ENCODE measurements at regions not wholly inside any gene's neighbourhood (a gene's known extent, or its start where the extent isn't known, plus 50 kb on each side); places are given as distances from the start of the nearest gene placed in this dataset.

DNA sequence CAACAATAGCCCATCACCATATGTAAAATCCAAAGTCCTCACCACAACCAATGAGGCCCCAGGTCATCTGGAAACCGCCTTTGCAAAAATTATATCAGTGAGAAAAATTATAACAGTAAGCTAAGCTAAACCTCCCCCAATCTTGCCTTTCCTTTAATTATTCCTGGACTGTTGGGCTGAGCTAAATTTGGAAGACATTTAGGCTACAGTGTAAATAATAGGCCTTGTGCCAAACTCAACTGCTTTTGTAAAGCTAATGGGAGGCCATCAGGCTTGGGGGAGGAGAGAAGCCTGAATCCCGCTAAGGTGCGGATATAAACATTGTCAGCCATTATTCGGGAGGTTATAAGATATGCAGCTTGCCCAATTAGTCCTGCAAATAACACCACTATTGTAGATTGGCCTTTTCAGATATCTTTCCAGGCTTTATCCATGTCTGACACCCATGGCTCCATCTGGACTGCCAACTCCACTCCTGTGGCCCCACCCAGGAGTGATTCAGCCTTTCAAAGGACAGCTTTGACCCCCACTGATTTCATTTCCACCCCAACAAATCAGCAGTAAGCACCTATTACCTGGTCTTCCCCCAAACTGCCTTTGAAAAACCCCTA lies 53.0 kb upstream of the CA12 start:
- DNase-seq (ENCODE audit: low spot score), result no peak
- no TSS peak for BruUV-seq (replicated peaks)
- intact Hi-C loops (cut with micrococcal nuclease; ENCODE audit: unreplicated experiment), result loop anchor here (5.0 kb wide), 1 partner anchor 72 kb away; no protein-coding TSS in a partner anchor
- TF ChIP-seq EZH2phosphoT487 (IDR thresholded peaks at IDR 0.05; ENCODE audit: borderline replicate concordance, low read depth, low read length), result no peak
- TF ChIP-seq, protein P1, sequence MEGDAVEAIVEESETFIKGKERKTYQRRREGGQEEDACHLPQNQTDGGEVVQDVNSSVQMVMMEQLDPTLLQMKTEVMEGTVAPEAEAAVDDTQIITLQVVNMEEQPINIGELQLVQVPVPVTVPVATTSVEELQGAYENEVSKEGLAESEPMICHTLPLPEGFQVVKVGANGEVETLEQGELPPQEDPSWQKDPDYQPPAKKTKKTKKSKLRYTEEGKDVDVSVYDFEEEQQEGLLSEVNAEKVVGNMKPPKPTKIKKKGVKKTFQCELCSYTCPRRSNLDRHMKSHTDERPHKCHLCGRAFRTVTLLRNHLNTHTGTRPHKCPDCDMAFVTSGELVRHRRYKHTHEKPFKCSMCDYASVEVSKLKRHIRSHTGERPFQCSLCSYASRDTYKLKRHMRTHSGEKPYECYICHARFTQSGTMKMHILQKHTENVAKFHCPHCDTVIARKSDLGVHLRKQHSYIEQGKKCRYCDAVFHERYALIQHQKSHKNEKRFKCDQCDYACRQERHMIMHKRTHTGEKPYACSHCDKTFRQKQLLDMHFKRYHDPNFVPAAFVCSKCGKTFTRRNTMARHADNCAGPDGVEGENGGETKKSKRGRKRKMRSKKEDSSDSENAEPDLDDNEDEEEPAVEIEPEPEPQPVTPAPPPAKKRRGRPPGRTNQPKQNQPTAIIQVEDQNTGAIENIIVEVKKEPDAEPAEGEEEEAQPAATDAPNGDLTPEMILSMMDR (conservative IDR thresholded peaks at IDR 0.05; ENCODE audit: low read length), result no peak
- H3K4me3 ChIP-seq (ENCODE audit: low read depth, low read length, poor library complexity, severe bottlenecking), result no peak overlapping the region
- no peak overlapping the region for H2AFZ ChIP-seq (ENCODE audit: low read length)
- no peak overlapping the region for H3K27ac ChIP-seq (ENCODE audit: low read depth, low read length, poor library complexity, severe bottlenecking)
- H3K79me2 ChIP-seq (ENCODE audit: insufficient read depth, low read depth, low read length), result no peaks in the 10 kb centered on the region
- ChIA-PET POLR2A (interaction anchor here (0.9 kb wide), 1 partner anchor 10 kb away, joined by 3 read pairs; no protein-coding TSS in a partner anchor), CTCF (ENCODE audit: unreplicated experiment) (no interaction called here)
- H3K4me2 ChIP-seq (ENCODE audit: low read length), result no peak overlapping the region
- H3K9me2 ChIP-seq (ENCODE audit: insufficient read depth, low read length), result no peaks in the 10 kb centered on the region
- no peaks in the 10 kb centered on the region for H3K36me3 ChIP-seq (ENCODE audit: insufficient read depth, low read length)
- H4K20me1 ChIP-seq (ENCODE audit: insufficient read depth, low read length), result no peaks in the 10 kb centered on the region
- H3K4me1 ChIP-seq (ENCODE audit: insufficient read depth, low read length, poor library complexity, severe bottlenecking), result no peaks in the 10 kb centered on the region
- no peaks in the 10 kb centered on the region for H3K9me3 ChIP-seq (ENCODE audit: low read length)

DNA sequence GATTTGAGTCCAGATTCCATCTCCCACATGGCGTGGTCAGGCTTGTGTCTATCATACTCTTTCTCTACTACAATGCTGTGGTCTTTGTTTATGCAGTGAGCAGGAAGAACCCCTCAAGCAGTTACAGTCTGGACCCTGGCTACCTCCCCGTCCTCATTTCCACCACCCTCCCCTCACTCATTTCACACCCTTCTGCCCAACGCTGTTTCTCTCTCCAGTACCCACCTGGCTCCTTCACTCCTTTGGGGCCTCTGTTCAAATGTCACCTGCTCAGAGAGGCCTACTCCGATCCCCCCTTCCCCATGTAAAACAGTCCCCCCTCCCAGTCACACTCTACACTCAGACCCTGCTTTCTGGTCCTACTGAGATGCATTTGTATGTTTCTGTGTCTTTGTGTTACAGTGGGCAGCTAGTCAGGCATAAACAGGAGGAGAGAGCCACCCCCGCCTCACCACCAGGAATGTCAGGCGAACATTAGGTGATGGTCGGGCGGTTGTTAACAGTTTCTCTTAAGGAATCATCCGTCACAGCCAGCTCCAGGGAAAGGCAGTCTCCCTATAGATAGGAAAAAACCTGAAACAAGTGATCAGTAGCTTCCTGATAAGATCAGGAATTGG lies 53.7 kb upstream of the CA12 start:
- BruUV-seq (replicated peaks), result no TSS peak
- Histone ChIP-seq H3K36me3 (ENCODE audit: insufficient read depth, low read length) (no peaks in the 10 kb centered on the region), H3K79me2 (ENCODE audit: insufficient read depth, low read depth, low read length) (no peaks in the 10 kb centered on the region), H3K9me2 (ENCODE audit: insufficient read depth, low read length) (no peaks in the 10 kb centered on the region), H3K9me3 (ENCODE audit: low read length) (no peaks in the 10 kb centered on the region), H2AFZ (ENCODE audit: low read length) (no peak overlapping the region), H3K4me3 (ENCODE audit: low read depth, low read length, poor library complexity, severe bottlenecking) (no peak overlapping the region), H3K4me2 (ENCODE audit: low read length) (no peak overlapping the region), H3K4me1 (ENCODE audit: insufficient read depth, low read length, poor library complexity, severe bottlenecking) (no peaks in the 10 kb centered on the region), H3K27ac (ENCODE audit: low read depth, low read length, poor library complexity, severe bottlenecking) (no peak overlapping the region), H4K20me1 (ENCODE audit: insufficient read depth, low read length) (no peaks in the 10 kb centered on the region)
- POLR2A ChIA-PET, result no interaction called here
- CTCF ChIA-PET (ENCODE audit: unreplicated experiment), result no interaction called here
- intact Hi-C loops (cut with micrococcal nuclease; ENCODE audit: unreplicated experiment), result loop anchor here (5.0 kb wide), 1 partner anchor 73 kb away; no protein-coding TSS in a partner anchor
- TF ChIP-seq EZH2phosphoT487 (IDR thresholded peaks at IDR 0.05; ENCODE audit: borderline replicate concordance, low read depth, low read length), result no peak
- DNase-seq (ENCODE audit: low spot score), result no peak

GRCh38 chr15:63436341-63436740 lies 54.7 kb upstream of the CA12 start:
- H4K20me1 ChIP-seq (ENCODE audit: insufficient read depth, low read length), result no peaks in the 10 kb centered on the region
- TF ChIP-seq EZH2phosphoT487 (IDR thresholded peaks at IDR 0.05; ENCODE audit: borderline replicate concordance, low read depth, low read length), result no peak
- TF ChIP-seq, protein P1 (conservative IDR thresholded peaks at IDR 0.05; ENCODE audit: low read length), result no peak
- no peak overlapping the region for H3K4me3 ChIP-seq (ENCODE audit: low read depth, low read length, poor library complexity, severe bottlenecking)
- H3K27ac ChIP-seq (ENCODE audit: low read depth, low read length, poor library complexity, severe bottlenecking), result no peak overlapping the region
- H3K4me1 ChIP-seq (ENCODE audit: insufficient read depth, low read length, poor library complexity, severe bottlenecking), result no peaks in the 10 kb centered on the region
- POLR2A ChIA-PET, result no interaction called here
- no peaks in the 10 kb centered on the region for H3K79me2 ChIP-seq (ENCODE audit: insufficient read depth, low read depth, low read length)
- H3K9me3 ChIP-seq (ENCODE audit: low read length), result no peaks in the 10 kb centered on the region
- CTCF ChIA-PET (ENCODE audit: unreplicated experiment), result no interaction called here
- intact Hi-C loops (cut with micrococcal nuclease; ENCODE audit: unreplicated experiment), result loop anchor here (5.0 kb wide), 1 partner anchor 74 kb away; no protein-coding TSS in a partner anchor
- H3K4me2 ChIP-seq (ENCODE audit: low read length), result no peak overlapping the region
- H3K36me3 ChIP-seq (ENCODE audit: insufficient read depth, low read length), result no peaks in the 10 kb centered on the region
- H2AFZ ChIP-seq (ENCODE audit: low read length), result no peak overlapping the region
- H3K9me2 ChIP-seq (ENCODE audit: insufficient read depth, low read length), result no peaks in the 10 kb centered on the region
- no TSS peak for BruUV-seq (replicated peaks)
- no peak for DNase-seq (ENCODE audit: low spot score)

Measured in OCI-LY7 (cell line).